ENCODE measurements at regions not wholly inside any gene's neighbourhood (a gene's known extent, or its start where the extent isn't known, plus 50 kb on each side); places are given as distances from the start of the nearest gene placed in this dataset.

- no peak overlapping the region for H2AFZ ChIP-seq (ENCODE audit: low read length)
- H3K79me2 ChIP-seq (ENCODE audit: low read length): no peaks in the 10 kb centered on the region
- H3K9me3 ChIP-seq (ENCODE audit: low read length): no peaks in the 10 kb centered on the region
- ChIA-PET CTCF (no interaction called here), POLR2A (ENCODE audit: unreplicated experiment) (no interaction called here)
- H3K9ac ChIP-seq (ENCODE audit: low read length): no peak overlapping the region
- intact Hi-C loops (cut with micrococcal nuclease): no loop called here
- no peaks in the 10 kb centered on the region for H3K27me3 ChIP-seq (ENCODE audit: low read length)
- TF ChIP-seq, protein P1, sequence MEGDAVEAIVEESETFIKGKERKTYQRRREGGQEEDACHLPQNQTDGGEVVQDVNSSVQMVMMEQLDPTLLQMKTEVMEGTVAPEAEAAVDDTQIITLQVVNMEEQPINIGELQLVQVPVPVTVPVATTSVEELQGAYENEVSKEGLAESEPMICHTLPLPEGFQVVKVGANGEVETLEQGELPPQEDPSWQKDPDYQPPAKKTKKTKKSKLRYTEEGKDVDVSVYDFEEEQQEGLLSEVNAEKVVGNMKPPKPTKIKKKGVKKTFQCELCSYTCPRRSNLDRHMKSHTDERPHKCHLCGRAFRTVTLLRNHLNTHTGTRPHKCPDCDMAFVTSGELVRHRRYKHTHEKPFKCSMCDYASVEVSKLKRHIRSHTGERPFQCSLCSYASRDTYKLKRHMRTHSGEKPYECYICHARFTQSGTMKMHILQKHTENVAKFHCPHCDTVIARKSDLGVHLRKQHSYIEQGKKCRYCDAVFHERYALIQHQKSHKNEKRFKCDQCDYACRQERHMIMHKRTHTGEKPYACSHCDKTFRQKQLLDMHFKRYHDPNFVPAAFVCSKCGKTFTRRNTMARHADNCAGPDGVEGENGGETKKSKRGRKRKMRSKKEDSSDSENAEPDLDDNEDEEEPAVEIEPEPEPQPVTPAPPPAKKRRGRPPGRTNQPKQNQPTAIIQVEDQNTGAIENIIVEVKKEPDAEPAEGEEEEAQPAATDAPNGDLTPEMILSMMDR (conservative IDR thresholded peaks at IDR 0.05; ENCODE audit: low read depth, low read length): no peak
- TF ChIP-seq EZH2 (IDR thresholded peaks at IDR 0.05; ENCODE audit: low read length, unreplicated experiment) (no peak), EZH2phosphoT487 (IDR thresholded peaks at IDR 0.05; ENCODE audit: borderline replicate concordance, low read length) (no peak)
- no peaks in the 10 kb centered on the region for H3F3A ChIP-seq (ENCODE audit: low read length, unreplicated experiment)
- H3K27ac ChIP-seq (ENCODE audit: low read length): no peak overlapping the region
- ATAC-seq (no peak), DNase-seq (no peak)
- BruUV-seq (replicated peaks): no TSS peak
- no peak overlapping the region for H3K4me3 ChIP-seq (ENCODE audit: low read length)
- no peaks in the 10 kb centered on the region for H4K20me1 ChIP-seq (ENCODE audit: low read length)
- no peak overlapping the region for H3K4me2 ChIP-seq (ENCODE audit: low read length)
- no peaks in the 10 kb centered on the region for H3K36me3 ChIP-seq (ENCODE audit: low read depth, low read length)
- H3K9me2 ChIP-seq (replicated peaks; ENCODE audit: low read length): no peaks in the 10 kb centered on the region
- H3K4me1 ChIP-seq (ENCODE audit: insufficient read depth, low read length): no peaks in the 10 kb centered on the region
Observed at GRCh38 chr4:188374871-188375270, 235.6 kb downstream of the TRIML1 start.

DNA sequence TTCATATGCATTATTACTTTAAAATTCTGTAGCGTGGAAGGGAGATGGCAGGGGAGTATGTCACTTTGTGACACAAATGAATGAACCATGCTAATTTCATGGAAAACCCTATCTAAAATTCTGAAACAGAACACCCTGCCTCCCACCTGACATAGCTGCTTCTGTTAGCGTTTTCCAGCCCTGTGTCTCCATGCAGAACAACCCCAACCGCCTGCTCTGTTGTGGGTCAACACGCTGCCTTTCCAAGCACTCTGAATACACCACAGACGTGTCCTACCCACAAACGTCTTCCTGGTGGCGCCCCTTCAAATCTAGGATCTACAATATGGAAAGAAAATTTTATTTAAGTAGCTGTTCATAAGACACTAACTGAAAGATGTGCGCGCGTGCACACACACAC is 238.6 kb downstream of the TRIML1 start:
- Histone ChIP-seq H3K27me3 (ENCODE audit: low read length) (no peaks in the 10 kb centered on the region), H3K4me2 (ENCODE audit: low read length) (no peak overlapping the region), H3K27ac (ENCODE audit: low read length) (no peak overlapping the region), H3K79me2 (ENCODE audit: low read length) (no peaks in the 10 kb centered on the region), H3F3A (ENCODE audit: low read length, unreplicated experiment) (no peaks in the 10 kb centered on the region), H3K9me3 (ENCODE audit: low read length) (no peaks in the 10 kb centered on the region), H3K9me2 (replicated peaks; ENCODE audit: low read length) (no peaks in the 10 kb centered on the region), H3K4me1 (ENCODE audit: insufficient read depth, low read length) (no peaks in the 10 kb centered on the region), H3K36me3 (ENCODE audit: low read depth, low read length) (no peaks in the 10 kb centered on the region), H2AFZ (ENCODE audit: low read length) (no peak overlapping the region), H3K4me3 (ENCODE audit: low read length) (no peak overlapping the region), H3K9ac (ENCODE audit: low read length) (no peak overlapping the region), H4K20me1 (ENCODE audit: low read length) (no peaks in the 10 kb centered on the region)
- BruUV-seq (replicated peaks): no TSS peak
- no peak for ATAC-seq
- intact Hi-C loops (cut with micrococcal nuclease): no loop called here
- TF ChIP-seq, protein P1 (conservative IDR thresholded peaks at IDR 0.05; ENCODE audit: low read depth, low read length): no peak
- TF ChIP-seq EZH2phosphoT487 (IDR thresholded peaks at IDR 0.05; ENCODE audit: borderline replicate concordance, low read length): no peak
- TF ChIP-seq EZH2 (IDR thresholded peaks at IDR 0.05; ENCODE audit: low read length, unreplicated experiment): no peak
- DNase-seq: no peak
- CTCF ChIA-PET: no interaction called here
- POLR2A ChIA-PET (ENCODE audit: unreplicated experiment): no interaction called here

DNA sequence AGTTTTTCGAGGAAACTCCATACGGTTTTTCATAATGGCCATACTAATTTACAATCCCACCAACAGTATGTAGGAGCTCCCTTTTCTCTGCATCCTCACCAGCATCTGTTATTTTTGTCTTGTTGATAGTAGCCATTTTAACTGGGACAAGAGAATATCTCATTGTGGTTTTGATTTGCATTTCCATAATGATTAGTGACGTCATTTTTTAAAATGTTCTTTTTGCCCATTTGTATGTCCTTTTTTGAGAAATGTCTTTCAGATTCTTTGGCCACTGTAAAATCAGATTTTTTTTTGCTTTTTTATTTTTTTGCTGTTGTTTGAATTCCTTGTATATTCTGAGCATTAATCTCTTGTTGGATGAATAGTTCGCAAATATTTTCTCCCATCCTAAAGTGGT is 243.9 kb downstream of the TRIML1 start:
- ChIA-PET POLR2A (ENCODE audit: unreplicated experiment) (no interaction called here), CTCF (no interaction called here)
- H3K27ac ChIP-seq (ENCODE audit: low read length): no peak overlapping the region
- ATAC-seq (no peak), DNase-seq (no peak)
- no peaks in the 10 kb centered on the region for H3K79me2 ChIP-seq (ENCODE audit: low read length)
- BruUV-seq (replicated peaks): no TSS peak
- H3K4me3 ChIP-seq (ENCODE audit: low read length): no peak overlapping the region
- H3K36me3 ChIP-seq (ENCODE audit: low read depth, low read length): no peaks in the 10 kb centered on the region
- H3F3A ChIP-seq (ENCODE audit: low read length, unreplicated experiment): no peaks in the 10 kb centered on the region
- no peak overlapping the region for H2AFZ ChIP-seq (ENCODE audit: low read length)
- H3K4me1 ChIP-seq (ENCODE audit: insufficient read depth, low read length): no peaks in the 10 kb centered on the region
- no peaks in the 10 kb centered on the region for H3K27me3 ChIP-seq (ENCODE audit: low read length)
- H3K9ac ChIP-seq (ENCODE audit: low read length): no peak overlapping the region
- no peaks in the 10 kb centered on the region for H4K20me1 ChIP-seq (ENCODE audit: low read length)
- no peaks in the 10 kb centered on the region for H3K9me3 ChIP-seq (ENCODE audit: low read length)
- no peaks in the 10 kb centered on the region for H3K9me2 ChIP-seq (replicated peaks; ENCODE audit: low read length)
- intact Hi-C loops (cut with micrococcal nuclease): no loop called here
- no peak overlapping the region for H3K4me2 ChIP-seq (ENCODE audit: low read length)
- TF ChIP-seq EZH2 (IDR thresholded peaks at IDR 0.05; ENCODE audit: low read length, unreplicated experiment): no peak
- no peak for TF ChIP-seq EZH2phosphoT487 (IDR thresholded peaks at IDR 0.05; ENCODE audit: borderline replicate concordance, low read length)
- TF ChIP-seq, protein P1 (conservative IDR thresholded peaks at IDR 0.05; ENCODE audit: low read depth, low read length): no peak

Data from PC-3 (cell line).